Smooth muscle cell (in vitro differentiated cells): ENCODE measurements at regions not wholly inside any gene's neighbourhood (a gene's known extent, or its start where the extent isn't known, plus 50 kb on each side); places are given as distances from the start of the nearest gene placed in this dataset.

ENCODE experiments used
- DNase-seq: peaks from one replicate; lab custom pipeline; 2025; ENCODE audit not compliant: unreplicated experiment; lab: John Stamatoyannopoulos, UW
- H2AFZ ChIP-seq: fragments of 200-600 bp; sonication (generic); 2 replicates; pipeline ENCODE4 v1.6.0; 2016; ENCODE audit warnings: antibody characterized with exemption, low read depth, mild to moderate bottlenecking
- H3F3A ChIP-seq: fragments of 200-600 bp; sonication (generic); 2 replicates; pipeline ENCODE4 v1.6.0; 2017; ENCODE audit warnings: antibody characterized with exemption, low read depth
- H3K27ac ChIP-seq: fragments of 200-600 bp; sonication (generic); 2 replicates; pipeline ENCODE4 v1.5.1; 2016; ENCODE audit warnings: low read depth, mild to moderate bottlenecking
- H3K27me3 ChIP-seq: fragments of 200-600 bp; sonication (generic); 2 replicates; pipeline ENCODE4 v1.6.1; 2016; ENCODE audit warnings: low read depth, mild to moderate bottlenecking
- H3K36me3 ChIP-seq: fragments of 200-600 bp; sonication (generic); 2 replicates; pipeline ENCODE4 v1.5.1; 2016; ENCODE audit warnings: low read depth
- H3K4me1 ChIP-seq: fragments of 200-600 bp; sonication (generic); 2 replicates; pipeline ENCODE4 v1.5.1; 2016; ENCODE audit warnings: low read depth
- H3K4me2 ChIP-seq: fragments of 200-600 bp; sonication (generic); 2 replicates; pipeline ENCODE4 v1.6.0; 2016; ENCODE audit warnings: mild to moderate bottlenecking
- H3K4me3 ChIP-seq: fragments of 200-600 bp; sonication (generic); 2 replicates; pipeline ENCODE4 v1.5.1; 2016; ENCODE audit warnings: mild to moderate bottlenecking
- H3K79me2 ChIP-seq: fragments of 200-600 bp; sonication (generic); 2 replicates; pipeline ENCODE4 v1.6.0; 2016; ENCODE audit warnings: low read depth, mild to moderate bottlenecking
- H3K9ac ChIP-seq: fragments of 200-600 bp; sonication (generic); 2 replicates; pipeline ENCODE4 v1.6.0; 2016; ENCODE audit warnings: low read depth
- H3K9me3 ChIP-seq: fragments of 200-600 bp; sonication (generic); replicated peaks from 2 replicates; pipeline ENCODE4 v1.5.1; 2016; ENCODE audit warnings: low read depth
- H4K20me1 ChIP-seq: fragments of 200-600 bp; sonication (generic); 2 replicates; pipeline ENCODE4 v1.6.0; 2016; ENCODE audit warnings: low read depth
- CTCF ChIP-seq: fragments of 200-600 bp; sonication (generic); IDR thresholded peaks from 2 replicates; pipeline ENCODE4 v1.5.1; 2017; ENCODE audit warnings: borderline replicate concordance, mild to moderate bottlenecking, antibody characterized with exemption; ENCODE audit not compliant: insufficient read depth, poor library complexity, severe bottlenecking
- WGBS: methylation state at CpG from one replicate; pipeline ENCODE4 v1.1.7; 2016; ENCODE audit warnings: low lambda C conversion rate; 5-methylcytosine and 5-hydroxymethylcytosine counted together

- Histone ChIP-seq H3K4me1 (no peaks in the 10 kb centered on the region), H3K4me3 (no peak overlapping the region), H3K36me3 (no peaks in the 10 kb centered on the region), H4K20me1 (no peaks in the 10 kb centered on the region), H3K9me3 (no peaks in the 10 kb centered on the region), H3F3A (no peaks in the 10 kb centered on the region), H3K4me2 (no peak overlapping the region), H3K27me3 (no peaks in the 10 kb centered on the region), H3K9ac (no peak overlapping the region), H3K27ac (no peak overlapping the region), H3K79me2 (no peaks in the 10 kb centered on the region), H2AFZ (no peak overlapping the region)
- no peak for DNase-seq
- 95% methylated on average over 1 of the region's 1 CpG for WGBS
- TF ChIP-seq CTCF, result no peak
Observed at GRCh38 chr14:89563471-89563870, 146.4 kb upstream of the FOXN3 start.

GRCh38 chr14:89551955-89552354, 134.9 kb upstream of the FOXN3 start:
- H3K27me3 ChIP-seq, result no peaks in the 10 kb centered on the region
- H4K20me1 ChIP-seq, result no peaks in the 10 kb centered on the region
- no peaks in the 10 kb centered on the region for H3K9me3 ChIP-seq
- H3K4me3 ChIP-seq, result no peak overlapping the region
- H3K4me1 ChIP-seq, result peaks cover 8% of the 10 kb centered on the region
- H3K79me2 ChIP-seq, result no peaks in the 10 kb centered on the region
- no peak for DNase-seq
- TF ChIP-seq CTCF, result no peak
- H2AFZ ChIP-seq, result no peak overlapping the region
- H3K36me3 ChIP-seq, result no peaks in the 10 kb centered on the region
- WGBS, result 97% methylated on average over 7 of the region's 7 CpGs
- H3K9ac ChIP-seq, result no peak overlapping the region
- H3K27ac ChIP-seq, result no peak overlapping the region
- H3K4me2 ChIP-seq, result no peak overlapping the region
- H3F3A ChIP-seq, result no peaks in the 10 kb centered on the region

- Histone ChIP-seq H3K27me3 (no peaks in the 10 kb centered on the region), H3K4me1 (peaks cover 8% of the 10 kb centered on the region), H3K4me3 (no peak overlapping the region), H3K27ac (no peak overlapping the region), H3K79me2 (no peaks in the 10 kb centered on the region), H3K9ac (no peak overlapping the region), H2AFZ (no peak overlapping the region), H3K4me2 (no peak overlapping the region), H3K36me3 (no peaks in the 10 kb centered on the region), H3K9me3 (no peaks in the 10 kb centered on the region), H4K20me1 (no peaks in the 10 kb centered on the region), H3F3A (no peaks in the 10 kb centered on the region)
- WGBS, result 93% methylated on average over 6 of the region's 6 CpGs
- no peak for TF ChIP-seq CTCF
- DNase-seq, result no peak
Observed at GRCh38 chr14:89551432-89551831, 134.4 kb upstream of the FOXN3 start.

- no peaks in the 10 kb centered on the region for H3K27me3 ChIP-seq
- H3K4me3 ChIP-seq, result no peak overlapping the region
- no peaks in the 10 kb centered on the region for H3K79me2 ChIP-seq
- no peaks in the 10 kb centered on the region for H3K36me3 ChIP-seq
- no peak overlapping the region for H3K4me2 ChIP-seq
- no peak for TF ChIP-seq CTCF
- H3K9ac ChIP-seq, result no peak overlapping the region
- peaks cover 8% of the 10 kb centered on the region for H3K4me1 ChIP-seq
- H4K20me1 ChIP-seq, result no peaks in the 10 kb centered on the region
- DNase-seq, result no peak
- 66% methylated on average over 8 of the region's 8 CpGs for WGBS
- H3K9me3 ChIP-seq, result no peaks in the 10 kb centered on the region
- H3K27ac ChIP-seq, result no peak overlapping the region
- H3F3A ChIP-seq, result no peaks in the 10 kb centered on the region
- no peak overlapping the region for H2AFZ ChIP-seq
Observed at GRCh38 chr14:89550821-89551220, 133.8 kb upstream of the FOXN3 start.
